ENCODE measurements at regions not wholly inside any gene's neighbourhood (a gene's known extent, or its start where the extent isn't known, plus 50 kb on each side); places are given as distances from the start of the nearest gene placed in this dataset.
A peak's percentile ranks its signal among the peaks of the same experiment; 100 is the strongest.

- Histone ChIP-seq H3K36me3 (no peaks in the 10 kb centered on the region), H3K9me3 (no peaks in the 10 kb centered on the region), H3K27ac (no peak overlapping the region), H3K4me3 (no peak overlapping the region), H3K4me1 (no peaks in the 10 kb centered on the region), H3K27me3 (no peaks in the 10 kb centered on the region)
- intact Hi-C loops (cut with DNase I), result no loop called here
- no peak for DNase-seq (ENCODE audit: extremely low spot score in 2 of 2)
- TF ChIP-seq, protein P1, sequence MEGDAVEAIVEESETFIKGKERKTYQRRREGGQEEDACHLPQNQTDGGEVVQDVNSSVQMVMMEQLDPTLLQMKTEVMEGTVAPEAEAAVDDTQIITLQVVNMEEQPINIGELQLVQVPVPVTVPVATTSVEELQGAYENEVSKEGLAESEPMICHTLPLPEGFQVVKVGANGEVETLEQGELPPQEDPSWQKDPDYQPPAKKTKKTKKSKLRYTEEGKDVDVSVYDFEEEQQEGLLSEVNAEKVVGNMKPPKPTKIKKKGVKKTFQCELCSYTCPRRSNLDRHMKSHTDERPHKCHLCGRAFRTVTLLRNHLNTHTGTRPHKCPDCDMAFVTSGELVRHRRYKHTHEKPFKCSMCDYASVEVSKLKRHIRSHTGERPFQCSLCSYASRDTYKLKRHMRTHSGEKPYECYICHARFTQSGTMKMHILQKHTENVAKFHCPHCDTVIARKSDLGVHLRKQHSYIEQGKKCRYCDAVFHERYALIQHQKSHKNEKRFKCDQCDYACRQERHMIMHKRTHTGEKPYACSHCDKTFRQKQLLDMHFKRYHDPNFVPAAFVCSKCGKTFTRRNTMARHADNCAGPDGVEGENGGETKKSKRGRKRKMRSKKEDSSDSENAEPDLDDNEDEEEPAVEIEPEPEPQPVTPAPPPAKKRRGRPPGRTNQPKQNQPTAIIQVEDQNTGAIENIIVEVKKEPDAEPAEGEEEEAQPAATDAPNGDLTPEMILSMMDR (IDR thresholded peaks at IDR 0.05), result no peak
- TF ChIP-seq POLR2AphosphoS5 (IDR thresholded peaks at IDR 0.05; ENCODE audit: insufficient read depth in 1 of 2, low read depth in 1 of 2), result no peak
- no peak for TF ChIP-seq POLR2A (IDR thresholded peaks at IDR 0.05)
Measured at GRCh38 chr3:182486463-182486862, 306.8 kb upstream of the ATP11B start.

- Histone ChIP-seq H3K27me3 (no peaks in the 10 kb centered on the region), H3K4me3 (no peak overlapping the region), H3K4me1 (no peaks in the 10 kb centered on the region), H3K27ac (no peak overlapping the region), H3K9me3 (no peaks in the 10 kb centered on the region), H3K36me3 (no peaks in the 10 kb centered on the region)
- TF ChIP-seq, protein P1 (IDR thresholded peaks at IDR 0.05), result no peak
- intact Hi-C loops (cut with DNase I), result no loop called here
- no peak for DNase-seq (ENCODE audit: extremely low spot score in 2 of 2)
Measured at GRCh38 chr3:182487143-182487542, 306.2 kb upstream of the ATP11B start.

- intact Hi-C loops (cut with DNase I), result no loop called here
- H3K27ac ChIP-seq, result no peak overlapping the region
Measured at GRCh38 chr3:182487611-182488010, 305.7 kb upstream of the ATP11B start.

DNA sequence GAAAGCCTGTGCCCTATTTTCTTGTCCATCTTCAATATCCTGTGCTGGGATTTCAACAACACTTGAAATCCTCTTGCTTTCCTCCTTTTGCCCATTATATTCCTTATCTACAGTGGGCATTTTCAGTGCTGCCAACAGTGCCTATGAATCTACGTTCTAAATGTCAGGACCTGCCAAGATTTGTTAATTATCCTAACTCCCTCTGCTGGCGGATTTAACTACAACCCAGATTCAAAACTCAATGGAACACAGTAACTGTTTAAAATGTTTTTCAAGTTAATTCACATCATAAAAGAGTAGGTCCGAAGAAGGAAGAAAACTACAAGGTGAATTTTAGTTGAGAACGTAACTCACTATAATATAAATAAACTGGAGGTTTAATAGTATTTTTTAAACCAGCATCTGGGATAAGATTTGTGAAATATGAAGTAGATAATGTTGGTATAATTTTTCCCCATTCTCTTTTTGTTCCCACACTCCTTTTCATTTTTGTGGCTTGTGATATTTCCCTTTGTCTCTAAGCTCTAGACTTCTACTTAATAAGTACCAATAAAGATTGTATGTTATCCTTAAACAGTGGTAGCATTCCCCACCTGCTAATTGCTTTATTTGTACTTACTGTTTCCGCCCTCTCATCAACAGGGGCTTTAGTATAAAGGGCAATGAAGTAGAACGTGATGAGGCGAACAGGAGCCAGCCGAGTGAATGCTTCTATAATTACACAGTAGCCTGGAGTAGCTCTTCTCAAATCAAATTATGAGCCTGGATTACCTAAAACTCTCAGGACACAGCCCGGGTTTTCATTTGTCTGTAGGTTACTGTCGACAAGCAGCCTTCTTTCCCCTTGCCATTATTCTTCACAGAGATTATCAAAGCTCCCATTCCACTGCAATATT lies 302.5 kb upstream of the ATP11B start:
- intact Hi-C loops (cut with DNase I), result no loop called here
- Histone ChIP-seq H3K4me3 (no peak overlapping the region), H3K36me3 (no peaks in the 10 kb centered on the region), H3K4me1 (no peaks in the 10 kb centered on the region), H3K9me3 (no peaks in the 10 kb centered on the region), H3K27ac (no peak overlapping the region), H3K27me3 (no peaks in the 10 kb centered on the region)
- TF ChIP-seq, protein P1 (IDR thresholded peaks at IDR 0.05), result peak in 1 of 3 experiments; percentile 8
- no peak for TF ChIP-seq POLR2AphosphoS5 (IDR thresholded peaks at IDR 0.05; ENCODE audit: insufficient read depth in 1 of 2, low read depth in 1 of 2)
- no peak for DNase-seq (ENCODE audit: extremely low spot score in 2 of 2)

More at GRCh38 chr3:182487611-182488010, 305.7 kb upstream of the ATP11B start:
- no peaks in the 10 kb centered on the region for H3K9me3 ChIP-seq
- no peaks in the 10 kb centered on the region for H3K36me3 ChIP-seq
- no peak overlapping the region for H3K4me3 ChIP-seq
- DNase-seq (ENCODE audit: extremely low spot score in 2 of 2), result no peak
- no peaks in the 10 kb centered on the region for H3K27me3 ChIP-seq
- no peaks in the 10 kb centered on the region for H3K4me1 ChIP-seq
- TF ChIP-seq POLR2AphosphoS5 (IDR thresholded peaks at IDR 0.05; ENCODE audit: insufficient read depth in 1 of 2, low read depth in 1 of 2) (no peak), POLR2A (IDR thresholded peaks at IDR 0.05) (no peak)
- TF ChIP-seq, protein P1 (IDR thresholded peaks at IDR 0.05), result no peak

DNA sequence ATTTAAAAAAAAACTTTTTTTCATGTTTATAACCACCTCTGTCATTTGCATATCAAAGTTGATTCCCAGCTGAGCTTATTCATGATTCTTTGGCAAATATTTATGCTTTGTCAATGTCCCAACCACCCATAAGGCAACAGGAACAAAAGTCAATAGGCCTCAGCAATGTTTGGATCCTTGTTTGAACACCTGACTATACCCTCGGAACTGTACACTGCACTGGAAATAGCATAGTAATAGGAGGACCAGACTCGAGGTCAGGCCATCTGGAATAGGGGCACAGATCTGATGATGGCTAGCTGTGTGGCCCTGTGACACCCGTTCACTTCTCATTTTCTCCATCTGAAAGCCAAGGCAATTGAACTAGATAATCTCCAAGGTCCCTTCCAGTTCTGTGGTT lies 301.7 kb upstream of the ATP11B start:
- H3K9me3 ChIP-seq, result no peaks in the 10 kb centered on the region
- intact Hi-C loops (cut with DNase I), result no loop called here
- no peak overlapping the region for H3K27ac ChIP-seq
- no peaks in the 10 kb centered on the region for H3K36me3 ChIP-seq
- no peak overlapping the region for H3K4me3 ChIP-seq
- H3K4me1 ChIP-seq, result no peaks in the 10 kb centered on the region
- no peak for DNase-seq (ENCODE audit: extremely low spot score in 2 of 2)
- H3K27me3 ChIP-seq, result no peaks in the 10 kb centered on the region
- TF ChIP-seq POLR2AphosphoS5 (IDR thresholded peaks at IDR 0.05; ENCODE audit: insufficient read depth in 1 of 2, low read depth in 1 of 2), result no peak
- TF ChIP-seq, protein P1 (IDR thresholded peaks at IDR 0.05), result no peak
- TF ChIP-seq POLR2A (IDR thresholded peaks at IDR 0.05), result no peak

Data from vagina (tissue), 2 donors.